OCI-LY7 (cell line): ENCODE measurements at regions not wholly inside any gene's neighbourhood (a gene's known extent, or its start where the extent isn't known, plus 50 kb on each side); places are given as distances from the start of the nearest gene placed in this dataset.

Experiments
- BruUV-seq: library from RNA; stranded (reverse); fragments of 400-500 nt; replicated peaks from 2 replicates; lab custom pipeline; 2021; lab: Mats Ljungman, UMichigan
- CTCF ChIA-PET: fragments of 300-600 bp; sonication (Branson Sonifier 250); formaldehyde crosslinking; loops from one replicate; lab custom pipeline; 2022; ENCODE audit warnings: antibody characterized with exemption; ENCODE audit not compliant: unreplicated experiment; lab: Charles Lee
- POLR2A ChIA-PET: fragments of 300-600 bp; sonication (Branson Sonifier 250); formaldehyde crosslinking; loops from one replicate; lab custom pipeline; 2022; ENCODE audit warnings: antibody characterized with exemption; lab: Charles Lee
- DNase-seq: peaks from one replicate; pipeline ENCODE4 v3.0.0-alpha.2; 2015; ENCODE audit warnings: low spot score
- H2AFZ ChIP-seq: fragments of 200-600 bp; sonication (generic), shearing (Covaris generic); 2 replicates; pipeline ENCODE4 v1.6.1; 2014; ENCODE audit warnings: mild to moderate bottlenecking, antibody characterized with exemption, low read length, moderate library complexity
- H3K27ac ChIP-seq: fragments of 200-600 bp; sonication (generic); 2 replicates; pipeline ENCODE4 v1.5.1; 2014; ENCODE audit warnings: mixed run types, low read depth, mild to moderate bottlenecking, moderate library complexity, low read length, inconsistent platforms; ENCODE audit not compliant: poor library complexity, severe bottlenecking
- H3K36me3 ChIP-seq: fragments of 200-600 bp; sonication (generic); 2 replicates; pipeline ENCODE4 v1.6.1; 2014; ENCODE audit warnings: mild to moderate bottlenecking, antibody characterized with exemption, low read length, moderate library complexity, mixed read lengths; ENCODE audit not compliant: insufficient read depth
- H3K4me1 ChIP-seq: fragments of 200-600 bp; sonication (generic); 2 replicates; pipeline ENCODE4 v1.5.1; 2014; ENCODE audit warnings: mild to moderate bottlenecking, low read length; ENCODE audit not compliant: insufficient read depth, poor library complexity, severe bottlenecking
- H3K4me2 ChIP-seq: fragments of 200-600 bp; sonication (generic); 2 replicates; pipeline ENCODE4 v1.6.1; 2014; ENCODE audit warnings: mild to moderate bottlenecking, low read length
- H3K4me3 ChIP-seq: fragments of 200-600 bp; sonication (generic); 2 replicates; pipeline ENCODE4 v1.5.1; 2014; ENCODE audit warnings: mild to moderate bottlenecking, low read depth, low read length; ENCODE audit not compliant: poor library complexity, severe bottlenecking
- H3K79me2 ChIP-seq: fragments of 200-600 bp; sonication (generic); 2 replicates; pipeline ENCODE4 v1.6.1; 2016; ENCODE audit warnings: low read depth, mild to moderate bottlenecking, low read length, moderate library complexity, mixed read lengths; ENCODE audit not compliant: insufficient read depth
- H3K9me2 ChIP-seq: fragments of 200-600 bp; sonication (generic); 2 replicates; pipeline ENCODE4 v1.6.1; 2016; ENCODE audit warnings: mild to moderate bottlenecking, low read length, mixed read lengths; ENCODE audit not compliant: insufficient read depth
- H3K9me3 ChIP-seq: fragments of 200-600 bp; sonication (generic); 2 replicates; pipeline ENCODE4 v1.6.1; 2014; ENCODE audit warnings: mild to moderate bottlenecking, mixed run types, low read length, mixed read lengths
- H4K20me1 ChIP-seq: fragments of 200-600 bp; sonication (generic); 2 replicates; pipeline ENCODE4 v1.6.1; 2014; ENCODE audit warnings: mild to moderate bottlenecking, antibody characterized with exemption, low read length, moderate library complexity, mixed read lengths; ENCODE audit not compliant: insufficient read depth
- EZH2phosphoT487 ChIP-seq: fragments of 200-600 bp; sonication (generic); IDR thresholded peaks from 2 replicates; pipeline ENCODE4 v1.6.1; 2018; ENCODE audit warnings: low read depth, borderline replicate concordance, mild to moderate bottlenecking, mixed run types, antibody characterized with exemption, low read length, moderate library complexity, mixed read lengths
- intact Hi-C: fragments of 100-400 bp; cut with micrococcal nuclease; formaldehyde crosslinking; loops from one replicate; pipeline ENCODE4 v1.10.0; 2022; ENCODE audit not compliant: unreplicated experiment
- TF ChIP-seq, protein P1 (sequence below): fragments of 200-600 bp; sonication (generic); conservative IDR thresholded peaks from 2 replicates; pipeline ENCODE4 v1.5.1; 2014; ENCODE audit warnings: mild to moderate bottlenecking, antibody characterized with exemption, low read length, moderate library complexity, mixed read lengths

DNA sequence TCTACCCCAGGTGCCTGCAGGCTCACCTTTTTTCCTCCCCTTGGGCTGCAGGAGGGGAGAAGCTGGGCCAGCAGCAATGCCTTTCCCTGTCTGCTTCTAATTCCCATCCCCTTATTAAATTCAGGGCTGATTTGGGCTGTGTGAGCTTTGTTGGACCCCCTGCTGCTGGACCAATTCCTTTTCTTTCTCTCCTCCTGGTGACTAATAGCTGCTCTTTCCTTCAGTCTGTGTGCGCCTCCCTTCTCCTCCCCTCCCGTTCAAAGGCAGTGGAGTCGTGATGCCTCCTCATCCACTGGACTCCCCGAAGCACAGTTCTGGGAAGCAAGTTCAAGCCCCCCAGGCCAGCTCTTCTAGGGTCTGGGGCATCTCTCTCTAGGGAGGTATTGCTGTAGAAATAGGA is 567.9 kb upstream of the CADM1 start:
- H2AFZ ChIP-seq: no peak overlapping the region
- H3K9me2 ChIP-seq: no peaks in the 10 kb centered on the region
- H3K4me1 ChIP-seq: no peaks in the 10 kb centered on the region
- no peak for DNase-seq
- TF ChIP-seq EZH2phosphoT487: no peak
- TF ChIP-seq, protein P1, sequence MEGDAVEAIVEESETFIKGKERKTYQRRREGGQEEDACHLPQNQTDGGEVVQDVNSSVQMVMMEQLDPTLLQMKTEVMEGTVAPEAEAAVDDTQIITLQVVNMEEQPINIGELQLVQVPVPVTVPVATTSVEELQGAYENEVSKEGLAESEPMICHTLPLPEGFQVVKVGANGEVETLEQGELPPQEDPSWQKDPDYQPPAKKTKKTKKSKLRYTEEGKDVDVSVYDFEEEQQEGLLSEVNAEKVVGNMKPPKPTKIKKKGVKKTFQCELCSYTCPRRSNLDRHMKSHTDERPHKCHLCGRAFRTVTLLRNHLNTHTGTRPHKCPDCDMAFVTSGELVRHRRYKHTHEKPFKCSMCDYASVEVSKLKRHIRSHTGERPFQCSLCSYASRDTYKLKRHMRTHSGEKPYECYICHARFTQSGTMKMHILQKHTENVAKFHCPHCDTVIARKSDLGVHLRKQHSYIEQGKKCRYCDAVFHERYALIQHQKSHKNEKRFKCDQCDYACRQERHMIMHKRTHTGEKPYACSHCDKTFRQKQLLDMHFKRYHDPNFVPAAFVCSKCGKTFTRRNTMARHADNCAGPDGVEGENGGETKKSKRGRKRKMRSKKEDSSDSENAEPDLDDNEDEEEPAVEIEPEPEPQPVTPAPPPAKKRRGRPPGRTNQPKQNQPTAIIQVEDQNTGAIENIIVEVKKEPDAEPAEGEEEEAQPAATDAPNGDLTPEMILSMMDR: no peak
- no TSS peak for BruUV-seq
- ChIA-PET CTCF (interaction anchor here (0.6 kb wide), 1 partner anchor 32 kb away, joined by 3 read pairs; no protein-coding TSS in a partner anchor), POLR2A (no interaction called here)
- H3K36me3 ChIP-seq: no peaks in the 10 kb centered on the region
- H4K20me1 ChIP-seq: no peaks in the 10 kb centered on the region
- intact Hi-C loops: loop anchor here (10.0 kb wide), 1 partner anchor 747 kb away; no protein-coding TSS in a partner anchor
- H3K79me2 ChIP-seq: no peaks in the 10 kb centered on the region
- no peak overlapping the region for H3K4me2 ChIP-seq
- no peak overlapping the region for H3K4me3 ChIP-seq
- no peaks in the 10 kb centered on the region for H3K9me3 ChIP-seq
- no peak overlapping the region for H3K27ac ChIP-seq

DNA sequence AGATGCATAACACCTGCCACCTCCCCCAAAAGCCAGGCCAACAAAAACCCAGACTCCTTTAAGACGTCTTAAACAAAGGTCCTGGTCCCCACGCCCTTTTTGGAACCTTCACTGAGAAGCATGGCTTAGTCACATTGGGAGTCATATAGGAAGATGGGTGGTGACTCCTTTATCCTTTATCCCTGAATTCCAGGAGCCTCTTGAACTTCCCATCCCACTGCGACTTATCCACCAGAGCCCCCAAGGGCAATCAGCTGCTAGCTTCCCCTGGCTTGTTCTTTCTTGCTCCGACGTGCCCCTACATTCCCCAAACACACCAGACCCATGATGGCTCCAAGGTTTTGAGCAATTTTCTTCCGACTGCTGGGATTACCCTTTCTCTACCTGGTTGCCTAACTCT is 567.0 kb upstream of the CADM1 start:
- TF ChIP-seq EZH2phosphoT487: no peak
- TF ChIP-seq, protein P1: no peak
- Histone ChIP-seq H3K9me2 (no peaks in the 10 kb centered on the region), H4K20me1 (no peaks in the 10 kb centered on the region), H3K4me3 (no peak overlapping the region), H3K4me2 (no peak overlapping the region), H3K27ac (no peak overlapping the region), H2AFZ (no peak overlapping the region), H3K36me3 (no peaks in the 10 kb centered on the region), H3K79me2 (no peaks in the 10 kb centered on the region), H3K4me1 (peaks cover 3% of the 10 kb centered on the region), H3K9me3 (no peaks in the 10 kb centered on the region)
- ChIA-PET CTCF (no interaction called here), POLR2A (no interaction called here)
- no TSS peak for BruUV-seq
- intact Hi-C loops: loop anchor here (10.0 kb wide), 1 partner anchor 746 kb away; no protein-coding TSS in a partner anchor
- DNase-seq: no peak

DNA sequence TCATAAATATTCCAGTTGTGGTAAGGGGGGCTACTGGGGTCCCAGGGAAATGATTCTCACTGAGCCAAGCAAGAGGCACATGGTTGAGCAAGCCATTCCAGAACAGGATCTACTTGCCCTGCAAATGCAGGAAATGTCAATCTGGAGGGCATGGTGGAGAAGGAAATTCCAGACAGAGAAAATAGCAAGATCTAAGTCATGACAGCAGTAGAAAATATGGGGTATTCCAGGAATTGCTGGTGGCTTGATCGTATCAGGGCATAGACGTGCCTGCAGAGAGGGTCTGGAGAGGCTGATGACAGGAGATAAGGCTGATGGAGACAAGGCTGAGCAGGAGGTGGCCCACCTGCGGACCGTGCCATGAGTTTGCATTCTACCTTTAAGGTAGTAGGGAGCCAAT is 566.3 kb upstream of the CADM1 start:
- no TSS peak for BruUV-seq
- Histone ChIP-seq H3K4me3 (no peak overlapping the region), H3K27ac (no peak overlapping the region), H3K4me2 (no peak overlapping the region), H2AFZ (no peak overlapping the region), H3K4me1 (peaks cover 10% of the 10 kb centered on the region), H3K9me3 (no peaks in the 10 kb centered on the region), H3K79me2 (no peaks in the 10 kb centered on the region), H3K9me2 (no peaks in the 10 kb centered on the region), H3K36me3 (no peaks in the 10 kb centered on the region), H4K20me1 (no peaks in the 10 kb centered on the region)
- no peak for DNase-seq
- ChIA-PET CTCF (no interaction called here), POLR2A (no interaction called here)
- no peak for TF ChIP-seq EZH2phosphoT487
- TF ChIP-seq, protein P1: no peak
- intact Hi-C loops: loop anchor here (10.0 kb wide), 1 partner anchor 746 kb away; no protein-coding TSS in a partner anchor
